AG09309 (cell line): ENCODE measurements at regions not wholly inside any gene's neighbourhood (a gene's known extent, or its start where the extent isn't known, plus 50 kb on each side); places are given as distances from the start of the nearest gene placed in this dataset.
"Not testable (repeated sequence)": the region's sequence is repeated elsewhere in the genome, so short reads cannot be mapped to it uniquely, and the experiment has no call there.

Experiments used
- DNase-seq: peaks from one replicate; pipeline ENCODE4 v3.0.0-alpha.2; 2010; ENCODE audit warnings: low read depth
- H3K4me3 ChIP-seq: 2 replicates; pipeline ENCODE4 v1.5.1; 2011; ENCODE audit warnings: mild to moderate bottlenecking, low read depth, low read length, moderate library complexity; ENCODE audit not compliant: control insufficient read depth
- TF ChIP-seq, protein P1 (sequence below): IDR thresholded peaks from 2 replicates; pipeline ENCODE4 v1.5.1; 2011; ENCODE audit warnings: mild to moderate bottlenecking, low read depth, low read length, inconsistent platforms; ENCODE audit not compliant: insufficient read depth, control insufficient read depth; ENCODE audit errors: missing control alignments

- peak; percentile 61 for DNase-seq
- no peak overlapping the region for H3K4me3 ChIP-seq
- TF ChIP-seq, protein P1, sequence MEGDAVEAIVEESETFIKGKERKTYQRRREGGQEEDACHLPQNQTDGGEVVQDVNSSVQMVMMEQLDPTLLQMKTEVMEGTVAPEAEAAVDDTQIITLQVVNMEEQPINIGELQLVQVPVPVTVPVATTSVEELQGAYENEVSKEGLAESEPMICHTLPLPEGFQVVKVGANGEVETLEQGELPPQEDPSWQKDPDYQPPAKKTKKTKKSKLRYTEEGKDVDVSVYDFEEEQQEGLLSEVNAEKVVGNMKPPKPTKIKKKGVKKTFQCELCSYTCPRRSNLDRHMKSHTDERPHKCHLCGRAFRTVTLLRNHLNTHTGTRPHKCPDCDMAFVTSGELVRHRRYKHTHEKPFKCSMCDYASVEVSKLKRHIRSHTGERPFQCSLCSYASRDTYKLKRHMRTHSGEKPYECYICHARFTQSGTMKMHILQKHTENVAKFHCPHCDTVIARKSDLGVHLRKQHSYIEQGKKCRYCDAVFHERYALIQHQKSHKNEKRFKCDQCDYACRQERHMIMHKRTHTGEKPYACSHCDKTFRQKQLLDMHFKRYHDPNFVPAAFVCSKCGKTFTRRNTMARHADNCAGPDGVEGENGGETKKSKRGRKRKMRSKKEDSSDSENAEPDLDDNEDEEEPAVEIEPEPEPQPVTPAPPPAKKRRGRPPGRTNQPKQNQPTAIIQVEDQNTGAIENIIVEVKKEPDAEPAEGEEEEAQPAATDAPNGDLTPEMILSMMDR: no peak
Observed at GRCh38 chr6:113774127-113774825, 82.9 kb upstream of the MARCKS start.

- TF ChIP-seq, protein P1: no peak
- DNase-seq: no peak
- H3K4me3 ChIP-seq: no peak overlapping the region
Observed at GRCh38 chr6:113776998-113777397, 80.1 kb upstream of the MARCKS start.

DNA sequence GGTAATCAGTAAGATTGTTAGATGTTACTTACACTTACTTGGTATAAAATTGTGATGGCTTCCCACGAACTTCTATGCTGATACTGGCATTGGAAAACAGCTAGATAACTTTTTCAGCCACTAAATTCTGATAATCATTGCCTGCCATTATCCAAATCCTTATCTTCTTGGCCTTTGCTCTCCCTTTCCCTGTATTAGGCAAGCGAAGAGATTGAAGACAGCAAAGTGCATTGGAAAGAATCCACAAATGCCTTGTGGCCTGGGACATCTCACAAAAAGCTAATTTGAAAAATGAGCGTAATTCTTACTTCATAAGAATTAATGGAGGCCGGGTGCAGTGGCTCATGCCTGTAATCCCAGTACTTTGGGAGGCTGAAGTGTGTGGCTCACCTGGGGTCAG, 79.5 kb upstream of the MARCKS start:
- no peak overlapping the region for H3K4me3 ChIP-seq
- TF ChIP-seq, protein P1: no peak
- no peak for DNase-seq

DNA sequence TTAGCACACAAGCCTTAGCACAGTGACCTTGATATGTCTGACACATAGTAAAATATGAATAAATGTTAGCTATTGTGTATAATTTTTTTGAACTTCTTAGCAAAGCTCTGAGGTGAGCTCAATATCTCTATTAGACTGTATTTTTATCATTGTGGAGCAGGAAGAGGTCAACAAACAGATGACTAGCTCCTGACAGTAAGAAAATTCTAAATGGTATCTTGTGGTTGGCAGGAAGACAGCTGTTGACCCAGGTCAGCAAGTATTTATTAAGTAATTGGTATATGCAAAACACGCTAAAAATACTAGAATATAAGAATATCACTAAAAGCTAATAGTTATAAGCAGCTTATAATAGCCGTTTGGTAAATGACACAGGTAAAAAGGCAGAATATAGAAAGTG, 77.5 kb upstream of the MARCKS start:
- TF ChIP-seq, protein P1: no peak
- H3K4me3 ChIP-seq: no peak overlapping the region
- no peak for DNase-seq

GRCh38 chr6:113782636-113783035, 74.5 kb upstream of the MARCKS start:
- no peak for DNase-seq
- TF ChIP-seq, protein P1: no peak
- no peak overlapping the region for H3K4me3 ChIP-seq

GRCh38 chr6:113786168-113786567, 71.0 kb upstream of the MARCKS start:
- no peak overlapping the region for H3K4me3 ChIP-seq
- DNase-seq: no peak
- TF ChIP-seq, protein P1: no peak

GRCh38 chr6:113788586-113788985, 68.6 kb upstream of the MARCKS start:
- TF ChIP-seq, protein P1: no peak
- DNase-seq: no peak
- no peak overlapping the region for H3K4me3 ChIP-seq

GRCh38 chr6:113791225-113791624, 65.9 kb upstream of the MARCKS start:
- not testable (repeated sequence) for H3K4me3 ChIP-seq, DNase-seq

DNA sequence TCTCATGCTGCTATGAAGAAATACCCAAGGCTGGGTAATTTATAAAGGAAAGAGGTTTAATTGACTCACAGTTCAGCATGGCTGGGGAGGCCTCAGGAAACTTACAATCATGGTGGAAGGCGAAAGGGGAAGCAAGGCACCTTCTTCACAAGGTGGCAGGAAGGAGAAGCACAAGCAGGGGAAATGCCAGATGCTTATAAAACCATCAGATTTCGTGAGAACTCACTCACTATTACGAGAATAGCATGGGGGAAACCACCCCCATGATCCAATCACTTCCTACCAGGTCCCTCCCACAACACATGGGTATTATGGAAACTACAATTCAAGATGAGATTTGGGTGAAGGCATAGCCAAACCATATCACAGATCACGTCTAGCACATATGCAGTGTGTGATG, 61.8 kb upstream of the MARCKS start:
- DNase-seq, H3K4me3 ChIP-seq: not testable (repeated sequence)
